C4-2B (cell line): ENCODE measurements at regions not wholly inside any gene's neighbourhood (a gene's known extent, or its start where the extent isn't known, plus 50 kb on each side); places are given as distances from the start of the nearest gene placed in this dataset.

Experiments
- H3K27ac ChIP-seq: fragments of 450-650 bp; 2 replicates; pipeline ENCODE4 v1.5.1; 2017
- ZFX ChIP-seq: fragments of 450-650 bp; IDR thresholded peaks from 2 replicates; pipeline ENCODE4 v1.6.1; 2017
- TF ChIP-seq, protein P1 (sequence below): fragments of 450-650 bp; conservative IDR thresholded peaks from 2 replicates; pipeline ENCODE4 v1.5.1; 2017; ENCODE audit warnings: mild to moderate bottlenecking

DNA sequence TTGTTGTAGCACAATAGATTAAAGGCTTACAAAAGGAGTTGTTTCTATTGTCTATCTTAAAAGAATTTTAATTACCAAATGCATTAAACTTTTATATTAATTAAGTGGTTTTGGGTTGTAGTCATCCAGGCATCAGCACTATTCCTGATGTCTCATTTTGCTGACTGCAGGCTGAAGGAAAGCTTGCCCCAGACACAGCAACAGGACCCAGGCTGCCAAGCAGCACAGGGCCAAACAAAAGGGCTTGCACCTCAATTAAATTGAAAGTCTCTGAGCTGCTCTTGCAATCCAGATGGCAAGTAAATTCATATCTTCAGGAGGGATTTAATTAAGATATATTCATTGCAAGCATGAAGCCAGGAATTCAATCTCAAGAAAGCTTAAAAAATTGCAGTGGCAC lies 80.7 kb upstream of the CHODL start:
- no peak overlapping the region for H3K27ac ChIP-seq
- TF ChIP-seq, protein P1, sequence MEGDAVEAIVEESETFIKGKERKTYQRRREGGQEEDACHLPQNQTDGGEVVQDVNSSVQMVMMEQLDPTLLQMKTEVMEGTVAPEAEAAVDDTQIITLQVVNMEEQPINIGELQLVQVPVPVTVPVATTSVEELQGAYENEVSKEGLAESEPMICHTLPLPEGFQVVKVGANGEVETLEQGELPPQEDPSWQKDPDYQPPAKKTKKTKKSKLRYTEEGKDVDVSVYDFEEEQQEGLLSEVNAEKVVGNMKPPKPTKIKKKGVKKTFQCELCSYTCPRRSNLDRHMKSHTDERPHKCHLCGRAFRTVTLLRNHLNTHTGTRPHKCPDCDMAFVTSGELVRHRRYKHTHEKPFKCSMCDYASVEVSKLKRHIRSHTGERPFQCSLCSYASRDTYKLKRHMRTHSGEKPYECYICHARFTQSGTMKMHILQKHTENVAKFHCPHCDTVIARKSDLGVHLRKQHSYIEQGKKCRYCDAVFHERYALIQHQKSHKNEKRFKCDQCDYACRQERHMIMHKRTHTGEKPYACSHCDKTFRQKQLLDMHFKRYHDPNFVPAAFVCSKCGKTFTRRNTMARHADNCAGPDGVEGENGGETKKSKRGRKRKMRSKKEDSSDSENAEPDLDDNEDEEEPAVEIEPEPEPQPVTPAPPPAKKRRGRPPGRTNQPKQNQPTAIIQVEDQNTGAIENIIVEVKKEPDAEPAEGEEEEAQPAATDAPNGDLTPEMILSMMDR = no peak
- no peak for TF ChIP-seq ZFX

DNA sequence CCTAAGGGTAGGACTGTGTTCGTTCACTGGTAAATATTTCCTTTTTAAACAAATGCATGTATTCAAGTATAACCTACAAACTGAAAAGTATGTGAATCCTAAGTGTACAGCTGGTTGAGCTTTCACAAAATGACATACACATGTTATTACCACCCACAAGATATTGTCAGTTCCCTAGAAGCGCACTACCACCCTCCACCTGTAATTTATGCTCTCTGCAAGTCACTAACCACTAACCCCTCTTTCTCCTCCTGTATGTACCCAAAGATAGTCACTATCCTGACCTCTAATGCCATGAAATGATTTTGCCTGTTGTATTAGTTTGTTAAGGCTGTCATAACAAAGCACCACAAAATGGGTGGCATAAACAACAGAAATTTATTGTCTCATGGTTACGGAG lies 82.8 kb upstream of the CHODL start:
- H3K27ac ChIP-seq = no peak overlapping the region
- no peak for TF ChIP-seq ZFX
- TF ChIP-seq, protein P1 = no peak

DNA sequence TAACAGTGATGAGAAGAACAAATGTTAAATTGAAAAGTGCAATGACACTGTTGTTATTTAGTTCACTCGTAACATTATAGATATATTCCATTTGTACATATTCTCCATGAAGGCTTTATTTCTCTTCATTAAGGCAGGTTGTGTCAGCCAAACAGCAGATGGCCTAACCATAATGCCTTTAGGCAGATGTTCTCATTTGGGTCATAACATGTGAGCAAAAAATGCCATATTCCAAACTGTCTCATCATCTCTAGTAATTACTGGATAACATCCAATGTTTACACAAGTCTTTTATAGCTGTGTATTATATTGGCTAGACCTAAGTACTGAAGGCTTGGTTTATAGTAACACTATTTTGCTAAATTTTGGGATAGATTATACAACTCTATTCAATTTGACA lies 87.2 kb upstream of the CHODL start:
- H3K27ac ChIP-seq = no peak overlapping the region
- TF ChIP-seq, protein P1 = no peak
- no peak for TF ChIP-seq ZFX

DNA sequence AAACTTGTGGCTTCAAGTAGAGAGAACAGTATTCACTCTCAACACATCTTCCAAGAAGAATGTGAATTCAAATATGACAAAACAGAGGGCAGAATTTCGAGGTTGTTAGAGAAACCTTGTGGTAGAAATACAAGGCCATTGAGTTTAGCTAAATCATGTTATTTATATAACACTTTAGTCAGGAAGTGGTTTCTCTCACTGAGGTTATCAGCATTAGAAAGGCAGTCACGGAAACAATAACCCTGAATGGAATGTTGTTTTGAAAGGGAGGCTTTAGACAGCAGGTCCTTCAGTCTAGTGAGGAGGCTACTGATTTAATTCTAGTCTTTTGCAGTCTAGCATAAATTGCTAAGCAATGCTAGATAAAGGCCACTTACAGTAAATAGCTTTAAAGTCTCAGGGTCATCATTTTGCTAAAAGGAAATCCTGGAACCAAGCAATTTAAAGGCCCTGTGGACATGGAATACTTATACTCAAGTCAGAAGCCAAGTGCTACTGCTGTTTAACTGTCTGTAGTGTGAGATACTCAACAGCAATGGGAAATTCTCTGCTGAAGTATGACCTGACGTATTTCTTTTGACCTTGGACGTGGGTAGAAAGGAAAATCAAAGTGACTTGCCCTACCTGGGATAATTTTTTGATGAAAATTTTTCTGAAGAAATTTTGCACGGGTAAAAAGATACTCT lies 89.0 kb upstream of the CHODL start:
- TF ChIP-seq, protein P1 = no peak
- TF ChIP-seq ZFX = no peak
- no peak overlapping the region for H3K27ac ChIP-seq

DNA sequence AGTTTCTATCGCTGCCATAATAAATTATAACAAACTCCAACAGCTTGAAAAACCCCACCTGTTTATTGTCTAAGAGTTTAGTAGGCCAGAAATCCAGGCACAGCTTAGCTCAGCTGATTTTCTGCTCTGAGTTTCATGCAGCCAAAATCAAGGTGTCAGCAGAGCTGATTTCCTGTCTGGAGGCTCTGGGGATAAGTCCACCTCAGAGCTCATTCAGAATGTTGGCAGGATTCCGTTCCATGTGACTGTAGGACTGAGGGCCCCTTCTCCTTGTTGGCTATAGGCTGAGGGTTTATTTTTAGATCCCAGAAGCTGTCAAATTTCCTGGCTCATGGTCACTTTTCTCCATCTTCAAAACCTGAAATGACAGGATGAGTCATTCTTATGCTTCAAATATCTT lies 91.6 kb upstream of the CHODL start:
- TF ChIP-seq, protein P1 = no peak
- TF ChIP-seq ZFX = no peak
- no peak overlapping the region for H3K27ac ChIP-seq

DNA sequence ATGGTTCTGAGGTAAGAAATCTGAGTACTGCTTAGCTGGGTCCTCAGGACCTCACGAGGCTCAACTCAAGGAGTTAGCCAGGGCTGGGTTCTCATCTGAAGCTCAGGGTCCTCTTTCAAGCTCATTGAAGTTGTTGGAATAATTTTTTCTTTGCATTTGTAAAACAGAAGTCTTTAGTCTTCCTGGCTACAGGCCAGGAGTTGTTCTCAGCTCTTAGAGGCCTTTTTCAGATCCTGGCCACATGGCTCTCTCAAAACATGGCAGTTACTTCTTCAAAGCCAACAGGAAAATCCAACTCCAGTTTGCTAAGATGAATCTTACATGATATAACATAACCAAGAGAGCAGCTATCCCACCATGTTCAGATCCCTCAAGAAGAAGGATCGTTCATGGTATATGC lies 92.3 kb upstream of the CHODL start:
- H3K27ac ChIP-seq = no peak overlapping the region
- TF ChIP-seq, protein P1 = no peak
- no peak for TF ChIP-seq ZFX

DNA sequence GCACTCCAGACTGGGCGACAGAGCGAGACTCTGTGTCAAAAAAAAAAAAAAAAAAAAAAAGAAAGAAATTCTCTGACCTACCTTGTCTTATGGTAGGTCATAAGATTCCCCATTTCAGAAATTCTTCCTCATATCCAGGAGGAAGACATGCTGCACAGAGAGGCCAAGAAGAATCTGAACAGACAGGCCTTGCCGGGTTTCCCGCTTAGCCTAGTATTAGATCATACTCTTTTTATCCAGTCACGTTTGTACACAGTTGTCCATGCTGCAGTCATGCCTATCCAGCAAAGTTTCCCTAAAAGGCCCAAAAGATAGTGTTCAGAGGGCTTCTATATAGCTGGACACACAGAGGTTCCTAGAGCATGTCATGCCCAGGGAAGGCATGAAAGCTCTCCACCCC lies 93.6 kb upstream of the CHODL start:
- no peak overlapping the region for H3K27ac ChIP-seq
- TF ChIP-seq ZFX = no peak

DNA sequence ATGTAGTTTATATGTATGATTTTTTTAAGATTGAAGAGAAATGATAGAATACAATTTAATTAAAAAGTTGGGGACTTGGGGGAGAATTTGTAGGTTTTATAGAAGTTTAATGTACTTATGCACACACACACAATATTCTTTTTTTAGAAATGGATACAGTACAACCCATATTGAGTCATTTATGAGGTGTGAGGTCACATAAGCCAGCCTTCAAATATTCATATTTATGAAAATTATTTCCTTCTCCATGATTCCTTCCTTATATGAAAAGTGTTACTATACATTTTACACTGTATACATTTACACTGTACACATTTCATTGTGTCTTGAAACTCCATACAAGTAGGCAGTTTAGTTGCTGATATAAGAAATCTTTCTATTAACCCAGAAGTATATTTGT lies 96.2 kb upstream of the CHODL start:
- no peak overlapping the region for H3K27ac ChIP-seq

More for the DNA sequence above, 96.2 kb upstream of the CHODL start:
- no peak for TF ChIP-seq ZFX
- TF ChIP-seq, protein P1 = no peak
